Endothelial cell of umbilical vein (primary cell): ENCODE measurements at regions not wholly inside any gene's neighbourhood (a gene's known extent, or its start where the extent isn't known, plus 50 kb on each side); places are given as distances from the start of the nearest gene placed in this dataset.

Experiments
- BruUV-seq: library from RNA; stranded (reverse); fragments of 400-500 nt; replicated peaks from 2 replicates; lab custom pipeline; 2021; lab: Mats Ljungman, UMichigan
- CTCF ChIA-PET: fragments of 300-600, 350-600 bp; sonication (Branson Sonifier 250); formaldehyde crosslinking; loops from one replicate; lab custom pipeline; 2021; ENCODE audit warnings: antibody characterized with exemption, inconsistent platforms; lab: Charles Lee
- POLR2A ChIA-PET: fragments of 300-600, 350-600 bp; sonication (Branson Sonifier 250); formaldehyde crosslinking; loops from one replicate; lab custom pipeline; 2021; ENCODE audit warnings: antibody characterized with exemption, inconsistent platforms; lab: Charles Lee
- DNase-seq: peaks from one replicate; pipeline ENCODE4 v3.0.0-alpha.2; 2011; ENCODE audit warnings: low read depth, low spot score
- FAIRE-seq: peaks from 2 replicates; lab custom pipeline; 2011; peaks lifted over from hg19 to GRCh38; lab: Jason Lieb, UNC
- H2AFZ ChIP-seq: 2 replicates; pipeline ENCODE4 v1.6.0; 2012; ENCODE audit warnings: low read depth, low read length, control low read depth, inconsistent platforms
- H3K27ac ChIP-seq: 2 replicates; pipeline ENCODE4 v1.5.1; 2011; ENCODE audit warnings: low read depth, mild to moderate bottlenecking, control low read depth, low read length, moderate library complexity; ENCODE audit not compliant: insufficient read depth
- H3K27me3 ChIP-seq, 2 experiments: 2 replicates each; pipeline versions ENCODE4 v1.6.0 to v1.6.1; 2011; ENCODE audit warnings: low read length in 2 of 2, mixed read lengths in 1 of 2; ENCODE audit not compliant: control insufficient read depth in 2 of 2, insufficient read depth in 2 of 2
- H3K36me3 ChIP-seq, 2 experiments: 2 replicates in 1 of 2; 3 replicates in 1 of 2; pipeline ENCODE4 v1.5.1; 2011; ENCODE audit warnings: low read length in 2 of 2, mild to moderate bottlenecking in 1 of 2, moderate library complexity in 1 of 2; ENCODE audit not compliant: control insufficient read depth in 2 of 2, insufficient read depth in 2 of 2; ENCODE audit errors: extremely low read depth in 1 of 2
- H3K4me1 ChIP-seq: 3 replicates; pipeline ENCODE4 v1.5.1; 2011; ENCODE audit warnings: mild to moderate bottlenecking, low read length; ENCODE audit not compliant: control insufficient read depth, insufficient read depth; ENCODE audit errors: extremely low read depth
- H3K4me2 ChIP-seq: 2 replicates; pipeline ENCODE4 v1.6.1; 2011; ENCODE audit warnings: low read length, control low read depth, mixed read lengths; ENCODE audit not compliant: insufficient read depth
- H3K4me3 ChIP-seq, 3 experiments: fragments of 200-600 bp in 1 of 3; sonication (generic), shearing (Covaris generic) in 1 of 3; replicated peaks in 1 of 3; 2 replicates each; pipeline ENCODE4 v1.5.1; 2011 to 2016; ENCODE audit warnings: control low read depth in 3 of 3, low read length in 3 of 3, mild to moderate bottlenecking in 2 of 3, inconsistent platforms in 1 of 3, low read depth in 1 of 3, moderate library complexity in 1 of 3; ENCODE audit not compliant: insufficient read depth in 1 of 3
- H3K79me2 ChIP-seq: 2 replicates; pipeline ENCODE4 v1.6.0; 2012; ENCODE audit warnings: low read length, inconsistent platforms; ENCODE audit not compliant: control insufficient read depth, insufficient read depth
- H3K9ac ChIP-seq: replicated peaks from 2 replicates; pipeline ENCODE3; 2011; ENCODE audit warnings: low read length, control low read depth; ENCODE audit not compliant: insufficient read depth; ENCODE audit errors: extremely low read depth
- H3K9me1 ChIP-seq: replicated peaks from 3 replicates; pipeline ENCODE4 v1.6.0; 2011; ENCODE audit warnings: mild to moderate bottlenecking, low read length; ENCODE audit not compliant: control insufficient read depth, insufficient read depth; ENCODE audit errors: extremely low read depth
- H3K9me3 ChIP-seq: replicated peaks from 2 replicates; pipeline ENCODE4 v1.5.1; 2012; ENCODE audit warnings: low read length, inconsistent platforms; ENCODE audit not compliant: control insufficient read depth, insufficient read depth
- H4K20me1 ChIP-seq: replicated peaks from 2 replicates; pipeline ENCODE3; 2011; ENCODE audit warnings: mild to moderate bottlenecking, low read length; ENCODE audit not compliant: control insufficient read depth, insufficient read depth; ENCODE audit errors: extremely low read depth
- EZH2 ChIP-seq: IDR thresholded peaks from 2 replicates; pipeline ENCODE4 v1.6.1; 2012; ENCODE audit warnings: borderline replicate concordance, low read depth, mild to moderate bottlenecking, moderate library complexity, low read length, inconsistent platforms; ENCODE audit not compliant: severe bottlenecking
- FOS ChIP-seq: IDR thresholded peaks from 2 replicates; pipeline ENCODE4 v1.6.1; 2011; ENCODE audit warnings: mild to moderate bottlenecking, low read length, moderate library complexity, borderline replicate concordance; ENCODE audit not compliant: insufficient read depth
- GATA2 ChIP-seq: IDR thresholded peaks from 2 replicates; pipeline ENCODE4 v1.7.0; 2011; ENCODE audit warnings: low read depth, mild to moderate bottlenecking, moderate library complexity, mixed read lengths, low read length; ENCODE audit not compliant: insufficient read length, insufficient read depth
- JUN ChIP-seq: IDR thresholded peaks from 2 replicates; pipeline ENCODE4 v1.6.1; 2011; ENCODE audit warnings: borderline replicate concordance, low read depth; ENCODE audit not compliant: insufficient read length, insufficient read depth
- MYC ChIP-seq: IDR thresholded peaks from one replicate; pipeline ENCODE4 v1.6.1; 2011; ENCODE audit warnings: mild to moderate bottlenecking, low read depth, low read length
- POLR2A ChIP-seq: IDR thresholded peaks from 2 replicates; pipeline ENCODE4 v1.6.1; 2012; ENCODE audit warnings: low read depth, mild to moderate bottlenecking, control low read depth, low read length
- POLR2AphosphoS5 ChIP-seq: IDR thresholded peaks from 2 replicates; pipeline ENCODE4 v1.6.1; 2012; ENCODE audit warnings: low read depth, mild to moderate bottlenecking, control low read depth, low read length, moderate library complexity; ENCODE audit not compliant: insufficient read depth
- dilution Hi-C: fragments of 300-500 bp; cut with MboI; formaldehyde crosslinking; loops from one replicate; pipeline ENCODE4 v1.15.0; 2019; ENCODE audit warnings: low sequenced_read_pairs; ENCODE audit not compliant: extremely low pct_ligation_motif_present
- intact Hi-C: fragments of 100-400 bp; cut with micrococcal nuclease; formaldehyde crosslinking; loops from one replicate; pipeline ENCODE4 v1.10.0; 2022
- TF ChIP-seq, protein P1 (sequence below): IDR thresholded peaks from 2 replicates; pipeline ENCODE4 v1.6.1; 2011; ENCODE audit not compliant: insufficient read depth, insufficient read length
- TF ChIP-seq, protein P2 (sequence below), 2 donors: IDR thresholded peaks; 1 replicate in 1 of 2; 2 replicates in 1 of 2; pipeline ENCODE4 v1.5.1; 2011; ENCODE audit warnings: low read length in 2 of 2, mild to moderate bottlenecking in 2 of 2, moderate library complexity in 2 of 2, control low read depth in 1 of 2, inconsistent platforms in 1 of 2, low read depth in 1 of 2; ENCODE audit not compliant: insufficient read depth in 1 of 2; ENCODE audit errors: extremely low read depth in 1 of 2

- CTCF ChIA-PET, result no interaction called here
- H3K27ac ChIP-seq, result no peak overlapping the region
- no peaks in the 10 kb centered on the region for H3K4me1 ChIP-seq
- H3K4me3 ChIP-seq, result no peak overlapping the region
- no peaks in the 10 kb centered on the region for H3K36me3 ChIP-seq
- intact Hi-C loops, result no loop called here
- no peak overlapping the region for H2AFZ ChIP-seq
- no TSS peak for BruUV-seq
- no peaks in the 10 kb centered on the region for H3K27me3 ChIP-seq
- no peak overlapping the region for H3K9ac ChIP-seq
- no peaks in the 10 kb centered on the region for H4K20me1 ChIP-seq
- peaks cover 2% of the 10 kb centered on the region for H3K9me3 ChIP-seq
- dilution Hi-C loops, result no loop called here
- FAIRE-seq (no peak), DNase-seq (no peak)
- H3K4me2 ChIP-seq, result no peak overlapping the region
- TF ChIP-seq EZH2, result no peak
- no peak for TF ChIP-seq MYC
- TF ChIP-seq POLR2AphosphoS5, result no peak
- TF ChIP-seq FOS, result no peak
- TF ChIP-seq, protein P1, sequence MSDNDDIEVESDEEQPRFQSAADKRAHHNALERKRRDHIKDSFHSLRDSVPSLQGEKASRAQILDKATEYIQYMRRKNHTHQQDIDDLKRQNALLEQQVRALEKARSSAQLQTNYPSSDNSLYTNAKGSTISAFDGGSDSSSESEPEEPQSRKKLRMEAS, result no peak
- no peak for TF ChIP-seq JUN
- TF ChIP-seq GATA2, result no peak
- no peak for TF ChIP-seq POLR2A
- TF ChIP-seq, protein P2, sequence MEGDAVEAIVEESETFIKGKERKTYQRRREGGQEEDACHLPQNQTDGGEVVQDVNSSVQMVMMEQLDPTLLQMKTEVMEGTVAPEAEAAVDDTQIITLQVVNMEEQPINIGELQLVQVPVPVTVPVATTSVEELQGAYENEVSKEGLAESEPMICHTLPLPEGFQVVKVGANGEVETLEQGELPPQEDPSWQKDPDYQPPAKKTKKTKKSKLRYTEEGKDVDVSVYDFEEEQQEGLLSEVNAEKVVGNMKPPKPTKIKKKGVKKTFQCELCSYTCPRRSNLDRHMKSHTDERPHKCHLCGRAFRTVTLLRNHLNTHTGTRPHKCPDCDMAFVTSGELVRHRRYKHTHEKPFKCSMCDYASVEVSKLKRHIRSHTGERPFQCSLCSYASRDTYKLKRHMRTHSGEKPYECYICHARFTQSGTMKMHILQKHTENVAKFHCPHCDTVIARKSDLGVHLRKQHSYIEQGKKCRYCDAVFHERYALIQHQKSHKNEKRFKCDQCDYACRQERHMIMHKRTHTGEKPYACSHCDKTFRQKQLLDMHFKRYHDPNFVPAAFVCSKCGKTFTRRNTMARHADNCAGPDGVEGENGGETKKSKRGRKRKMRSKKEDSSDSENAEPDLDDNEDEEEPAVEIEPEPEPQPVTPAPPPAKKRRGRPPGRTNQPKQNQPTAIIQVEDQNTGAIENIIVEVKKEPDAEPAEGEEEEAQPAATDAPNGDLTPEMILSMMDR (IDR thresholded peaks at IDR 0.05; ENCODE audit: extremely low read depth in 1 of 2, insufficient read depth in 1 of 2, low read depth in 1 of 2, low read length in 2 of 2), result no peak
- POLR2A ChIA-PET, result no interaction called here
- H3K79me2 ChIP-seq, result no peaks in the 10 kb centered on the region
- no peaks in the 10 kb centered on the region for H3K9me1 ChIP-seq
These were observed 466.8 kb upstream of the SMIM31 start for GRCh38 chr4:164287173-164287572.
